Astrocyte (in vitro differentiated cells and primary cell): ENCODE measurements at regions not wholly inside any gene's neighbourhood (a gene's known extent, or its start where the extent isn't known, plus 50 kb on each side); places are given as distances from the start of the nearest gene placed in this dataset.

Experiments used
- DNase-seq: peaks from one replicate; pipeline ENCODE4 v3.0.0-alpha.2; 2010; ENCODE audit warnings: low read depth
- FAIRE-seq: peaks from 2 replicates; lab custom pipeline; 2011; peaks lifted over from hg19 to GRCh38; lab: Jason Lieb, UNC
- H2AFZ ChIP-seq: 2 replicates; pipeline ENCODE4 v1.6.0; 2012; ENCODE audit warnings: low read depth, low read length, inconsistent platforms
- H3K27ac ChIP-seq: 2 replicates; pipeline ENCODE4 v1.5.1; 2011; ENCODE audit warnings: low read depth, low read length, inconsistent platforms
- H3K27me3 ChIP-seq: 2 replicates; pipeline ENCODE4 v1.6.0; 2011; ENCODE audit warnings: low read length, inconsistent platforms; ENCODE audit not compliant: insufficient read depth
- H3K36me3 ChIP-seq: 2 replicates; pipeline ENCODE4 v1.5.1; 2011; ENCODE audit warnings: low read length, inconsistent platforms; ENCODE audit not compliant: insufficient read depth
- H3K4me1 ChIP-seq: 2 replicates; pipeline ENCODE4 v1.5.1; 2011; ENCODE audit warnings: low read length, inconsistent platforms; ENCODE audit not compliant: insufficient read depth
- H3K4me2 ChIP-seq: 2 replicates; pipeline ENCODE4 v1.6.0; 2012; ENCODE audit warnings: low read length, inconsistent platforms
- H3K4me3 ChIP-seq: 2 replicates; pipeline ENCODE4 v1.5.1; 2011; ENCODE audit warnings: low read depth, mild to moderate bottlenecking, low read length, inconsistent platforms; ENCODE audit not compliant: insufficient read depth
- H3K79me2 ChIP-seq: 2 replicates; pipeline ENCODE4 v1.6.0; 2012; ENCODE audit warnings: mild to moderate bottlenecking, low read length, inconsistent platforms; ENCODE audit not compliant: insufficient read depth
- H3K9ac ChIP-seq: 2 replicates; pipeline ENCODE4 v1.6.0; 2012; ENCODE audit warnings: mild to moderate bottlenecking, low read length, inconsistent platforms
- H3K9me3 ChIP-seq: 2 replicates; pipeline ENCODE4 v1.5.1; 2012; ENCODE audit warnings: low read depth, mild to moderate bottlenecking, low read length, inconsistent platforms; ENCODE audit not compliant: insufficient read depth
- H4K20me1 ChIP-seq: 2 replicates; pipeline ENCODE4 v1.6.0; 2012; ENCODE audit warnings: low read length, inconsistent platforms; ENCODE audit not compliant: insufficient read depth
- H3K27ac Mint-ChIP-seq: one replicate; pipeline ENCODE4 v1.8.0; 2021; ENCODE audit warnings: mild to moderate bottlenecking, mixed read lengths; ENCODE audit not compliant: unreplicated experiment
- H3K27me3 Mint-ChIP-seq: one replicate; pipeline ENCODE4 v1.8.0; 2021; ENCODE audit warnings: low read depth, mixed read lengths; ENCODE audit not compliant: unreplicated experiment
- H3K36me3 Mint-ChIP-seq: one replicate; pipeline ENCODE4 v1.8.0; 2021; ENCODE audit warnings: low read depth, mixed read lengths; ENCODE audit not compliant: unreplicated experiment
- H3K4me1 Mint-ChIP-seq: one replicate; pipeline ENCODE4 v1.8.0; 2021; ENCODE audit warnings: low read depth, mixed read lengths; ENCODE audit not compliant: unreplicated experiment
- H3K4me3 Mint-ChIP-seq: one replicate; pipeline ENCODE4 v1.8.0; 2021; ENCODE audit warnings: mild to moderate bottlenecking, moderate library complexity, mixed read lengths; ENCODE audit not compliant: unreplicated experiment
- H3K9me3 Mint-ChIP-seq: one replicate; pipeline ENCODE4 v1.8.0; 2021; ENCODE audit warnings: mild to moderate bottlenecking, mixed read lengths; ENCODE audit not compliant: unreplicated experiment
- CTCF ChIP-seq: IDR thresholded peaks from 2 replicates; pipeline ENCODE4 v1.5.1; 2011; ENCODE audit warnings: low read depth, mild to moderate bottlenecking, inconsistent platforms, low read length, moderate library complexity; ENCODE audit not compliant: insufficient read depth
- EZH2 ChIP-seq: IDR thresholded peaks from 2 replicates; pipeline ENCODE4 v1.6.1; 2012; ENCODE audit warnings: mild to moderate bottlenecking, low read length, inconsistent platforms; ENCODE audit not compliant: insufficient read depth

GRCh38 chr9:23322392-23322791 is 503.6 kb downstream of the ELAVL2 start:
- Mint-ChIP-seq H3K4me3 (no peak overlapping the region), H3K36me3 (no peaks in the 10 kb centered on the region), H3K9me3 (no peaks in the 10 kb centered on the region), H3K27ac (no peak overlapping the region), H3K4me1 (peaks cover 7% of the 10 kb centered on the region), H3K27me3 (no peaks in the 10 kb centered on the region)
- no peak for TF ChIP-seq EZH2
- peak; percentile 42 for TF ChIP-seq CTCF
- Histone ChIP-seq H3K27me3 (no peaks in the 10 kb centered on the region), H3K4me3 (no peak overlapping the region), H3K36me3 (no peaks in the 10 kb centered on the region), H3K4me2 (no peak overlapping the region), H4K20me1 (no peaks in the 10 kb centered on the region), H3K79me2 (no peaks in the 10 kb centered on the region), H3K4me1 (no peaks in the 10 kb centered on the region), H3K9me3 (no peaks in the 10 kb centered on the region), H3K9ac (no peak overlapping the region), H3K27ac (no peak overlapping the region), H2AFZ (no peak overlapping the region)
- DNase-seq (no peak), FAIRE-seq (no peak)

GRCh38 chr9:23324511-23324910 is 501.5 kb downstream of the ELAVL2 start:
- H3K9me3 Mint-ChIP-seq: peaks cover 5% of the 10 kb centered on the region
- Histone ChIP-seq H3K36me3 (no peaks in the 10 kb centered on the region), H3K4me1 (no peaks in the 10 kb centered on the region), H3K27me3 (no peaks in the 10 kb centered on the region), H3K9ac (no peak overlapping the region), H3K27ac (no peak overlapping the region), H2AFZ (no peak overlapping the region), H3K79me2 (no peaks in the 10 kb centered on the region), H3K4me3 (no peak overlapping the region), H3K9me3 (no peaks in the 10 kb centered on the region), H4K20me1 (no peaks in the 10 kb centered on the region), H3K4me2 (no peak overlapping the region)
- FAIRE-seq: no peak
- H3K36me3 Mint-ChIP-seq: no peaks in the 10 kb centered on the region
- H3K4me1 Mint-ChIP-seq: peaks cover 7% of the 10 kb centered on the region
- no peak for DNase-seq
- no peak overlapping the region for H3K4me3 Mint-ChIP-seq
- H3K27me3 Mint-ChIP-seq: no peaks in the 10 kb centered on the region
- H3K27ac Mint-ChIP-seq: no peak overlapping the region
- TF ChIP-seq CTCF (no peak), EZH2 (no peak)

- no peaks in the 10 kb centered on the region for H3K27me3 Mint-ChIP-seq
Observed at GRCh38 chr9:23326597-23326996, 499.4 kb downstream of the ELAVL2 start.

More at GRCh38 chr9:23326597-23326996, 499.4 kb downstream of the ELAVL2 start:
- peaks cover 10% of the 10 kb centered on the region for H3K9me3 Mint-ChIP-seq
- Histone ChIP-seq H3K27me3 (no peaks in the 10 kb centered on the region), H3K27ac (no peak overlapping the region), H3K4me3 (no peak overlapping the region), H3K9me3 (no peaks in the 10 kb centered on the region), H3K9ac (no peak overlapping the region), H3K79me2 (no peaks in the 10 kb centered on the region), H4K20me1 (no peaks in the 10 kb centered on the region), H2AFZ (no peak overlapping the region), H3K4me1 (no peaks in the 10 kb centered on the region), H3K36me3 (no peaks in the 10 kb centered on the region), H3K4me2 (no peak overlapping the region)
- no peak for TF ChIP-seq CTCF
- TF ChIP-seq EZH2: no peak
- no peaks in the 10 kb centered on the region for H3K36me3 Mint-ChIP-seq
- no peaks in the 10 kb centered on the region for H3K4me1 Mint-ChIP-seq
- no peak for FAIRE-seq
- no peak overlapping the region for H3K27ac Mint-ChIP-seq
- DNase-seq: no peak
- H3K4me3 Mint-ChIP-seq: no peak overlapping the region
